GM23338 (cell line): ENCODE measurements at regions not wholly inside any gene's neighbourhood (a gene's known extent, or its start where the extent isn't known, plus 50 kb on each side); places are given as distances from the start of the nearest gene placed in this dataset.

ENCODE experiments used
- ATAC-seq: fragments of 200-7000 bp; cut with Tn5 transposase; 3 replicates; pipeline ENCODE4 v1.9.1; 2020
- DNase-seq: peaks from one replicate; pipeline ENCODE4 v3.0.0-alpha.2; 2015; ENCODE audit warnings: low spot score
- H2AFZ ChIP-seq: fragments of 200-600 bp; sonication (generic); 2 replicates; pipeline ENCODE4 v1.8.0; 2016; ENCODE audit warnings: antibody characterized with exemption, mild to moderate bottlenecking, moderate library complexity
- H3F3A ChIP-seq: fragments of 200-600 bp; sonication (generic); replicated peaks from 2 replicates; pipeline ENCODE4 v1.8.0; 2017; ENCODE audit warnings: antibody characterized with exemption, mixed run types, low read depth
- H3K27ac ChIP-seq: fragments of 200-600 bp; sonication (generic); 2 replicates; pipeline ENCODE4 v1.6.1; 2016; ENCODE audit warnings: low read depth
- H3K27me3 ChIP-seq: fragments of 200-600 bp; sonication (generic); 2 replicates; pipeline ENCODE4 v1.8.0; 2016; ENCODE audit warnings: mild to moderate bottlenecking, mixed run types, moderate library complexity; ENCODE audit not compliant: insufficient read depth
- H3K36me3 ChIP-seq: fragments of 200-600 bp; sonication (generic); 2 replicates; pipeline ENCODE4 v1.8.0; 2016; ENCODE audit warnings: mild to moderate bottlenecking; ENCODE audit not compliant: insufficient read depth
- H3K4me1 ChIP-seq: fragments of 200-600 bp; sonication (generic); 2 replicates; pipeline ENCODE4 v1.8.0; 2016; ENCODE audit warnings: mild to moderate bottlenecking, moderate library complexity; ENCODE audit not compliant: insufficient read depth
- H3K4me2 ChIP-seq: fragments of 200-600 bp; sonication (generic); 2 replicates; pipeline ENCODE4 v1.7.1; 2017; ENCODE audit warnings: mixed run types
- H3K4me3 ChIP-seq: fragments of 200-600 bp; sonication (generic); 2 replicates; pipeline ENCODE4 v1.6.1; 2016; ENCODE audit warnings: mixed run types
- H3K79me2 ChIP-seq: fragments of 200-600 bp; sonication (generic); replicated peaks from 2 replicates; pipeline ENCODE4 v1.8.0; 2017; ENCODE audit warnings: mild to moderate bottlenecking; ENCODE audit not compliant: insufficient read depth
- H3K9me2 ChIP-seq: fragments of 200-600 bp; sonication (generic); 2 replicates; pipeline ENCODE4 v1.8.0; 2017; ENCODE audit not compliant: insufficient read depth
- H4K20me1 ChIP-seq: fragments of 200-600 bp; sonication (generic); replicated peaks from 2 replicates; pipeline ENCODE4 v1.8.0; 2017; ENCODE audit warnings: mild to moderate bottlenecking; ENCODE audit not compliant: insufficient read depth
- H3K27ac Mint-ChIP-seq: 2 replicates; pipeline ENCODE4 v1.8.0; 2020; ENCODE audit warnings: inconsistent platforms, mild to moderate bottlenecking, moderate library complexity, mixed read lengths
- H3K27me3 Mint-ChIP-seq: 3 replicates; pipeline ENCODE4 v1.8.0; 2022; ENCODE audit warnings: low read depth, mild to moderate bottlenecking, moderate library complexity, mixed read lengths, inconsistent platforms; ENCODE audit not compliant: insufficient read depth, poor library complexity
- H3K36me3 Mint-ChIP-seq: 3 replicates; pipeline ENCODE4 v1.8.0; 2021; ENCODE audit warnings: low read depth, mild to moderate bottlenecking, inconsistent platforms, moderate library complexity, mixed read lengths
- H3K4me1 Mint-ChIP-seq: 3 replicates; pipeline ENCODE4 v1.8.0; 2020; ENCODE audit warnings: mild to moderate bottlenecking, inconsistent platforms, mixed read lengths
- H3K4me3 Mint-ChIP-seq: 3 replicates; pipeline ENCODE4 v1.8.0; 2021; ENCODE audit warnings: moderate library complexity, mild to moderate bottlenecking, inconsistent platforms, mixed read lengths
- H3K9me3 Mint-ChIP-seq: 3 replicates; pipeline ENCODE4 v1.8.0; 2020; ENCODE audit warnings: moderate library complexity, mild to moderate bottlenecking, inconsistent platforms, mixed read lengths
- CTCF ChIP-seq, 2 experiments: fragments of 200-600 bp in 1 of 2; sonication (generic) in 1 of 2; conservative IDR thresholded peaks; 2 replicates each; pipeline versions ENCODE4 v1.5.1 to v1.6.1; 2016 to 2017; ENCODE audit warnings: antibody characterized with exemption in 2 of 2, low read depth in 2 of 2, mild to moderate bottlenecking in 2 of 2, moderate library complexity in 1 of 2
- EZH2phosphoT487 ChIP-seq: fragments of 200-600 bp; sonication (generic); IDR thresholded peaks from one replicate; pipeline ENCODE4 v1.8.1; 2018; ENCODE audit warnings: antibody characterized with exemption; ENCODE audit not compliant: unreplicated experiment
- NANOG ChIP-seq: IDR thresholded peaks from 2 replicates; pipeline ENCODE4 v1.6.1; 2016; ENCODE audit warnings: antibody characterized with exemption, borderline replicate concordance
- ZNF114 ChIP-seq: fragments of 250-450 bp; sonication (Bioruptor Pico); IDR thresholded peaks from 2 replicates; pipeline ENCODE4 v1.5.0; 2020; ENCODE audit warnings: mild to moderate bottlenecking, moderate library complexity
- ZNF462 ChIP-seq: fragments of 250-450 bp; sonication (Bioruptor Pico); IDR thresholded peaks from 2 replicates; pipeline ENCODE4 v1.5.0; 2020; ENCODE audit warnings: mild to moderate bottlenecking, moderate library complexity
- TF ChIP-seq, protein P1 (sequence below): IDR thresholded peaks from 2 replicates; pipeline ENCODE4 v1.6.1; 2016; ENCODE audit warnings: antibody characterized with exemption

DNA sequence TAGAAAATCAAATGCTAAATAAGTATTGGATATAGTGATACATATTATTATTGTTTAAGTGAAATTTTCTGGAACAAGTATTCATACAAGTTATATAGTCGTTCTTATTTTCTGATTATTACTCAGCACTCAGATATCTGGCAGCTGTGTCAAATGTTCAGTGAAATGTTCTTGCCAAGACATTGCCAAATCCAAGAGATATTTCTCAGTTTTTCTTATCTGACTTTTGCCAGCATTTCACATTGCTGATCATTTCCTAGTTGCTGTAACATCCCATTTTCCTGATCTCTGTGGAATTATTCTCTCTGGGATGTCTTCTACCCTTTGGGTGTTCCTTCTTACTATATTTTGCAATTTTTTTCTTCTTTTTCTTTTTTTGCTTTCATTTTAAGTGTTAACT is 262.3 kb downstream of the KIF2B start (continued):
- TF ChIP-seq ZNF462 (CRISPR knock-in tag), result no peak
- no peak for TF ChIP-seq EZH2phosphoT487
- no peak for TF ChIP-seq ZNF114

- Histone ChIP-seq H3K4me1 (peaks cover 8% of the 10 kb centered on the region; the same call in 1 of the 2 replicates), H3K4me2 (0 out of 2 replicates have a peak overlapping the region, but pooled peaks have one; percentile 45), H4K20me1 (no peaks in the 10 kb centered on the region), H3F3A (no peaks in the 10 kb centered on the region), H3K27me3 (no peaks in the 10 kb centered on the region), H3K27ac (no peak overlapping the region), H2AFZ (peak overlapping the region; percentile 69; the same call in 1 of the 2 replicates), H3K9me2 (peaks cover 10% of the 10 kb centered on the region), H3K4me3 (no peak overlapping the region), H3K79me2 (no peaks in the 10 kb centered on the region), H3K36me3 (no peaks in the 10 kb centered on the region)
- Mint-ChIP-seq H3K27me3 (no peaks in the 10 kb centered on the region), H3K4me3 (no peak overlapping the region), H3K36me3 (no peaks in the 10 kb centered on the region; the same call in 1 of the 3 replicates), H3K9me3 (peaks cover 10% of the 10 kb centered on the region), H3K27ac (no peak overlapping the region), H3K4me1 (no peaks in the 10 kb centered on the region)
- TF ChIP-seq NANOG (no peak), CTCF (conservative IDR thresholded peaks at IDR 0.05; ENCODE audit: low read depth in 2 of 2) (0 out of 4 replicates have a peak, but pooled peaks of 1 of the 2 experiments have one; percentile 15), ZNF462 (CRISPR knock-in tag) (0 out of 2 replicates have a peak, but pooled peaks have one; percentile 50)
- TF ChIP-seq, protein P1, sequence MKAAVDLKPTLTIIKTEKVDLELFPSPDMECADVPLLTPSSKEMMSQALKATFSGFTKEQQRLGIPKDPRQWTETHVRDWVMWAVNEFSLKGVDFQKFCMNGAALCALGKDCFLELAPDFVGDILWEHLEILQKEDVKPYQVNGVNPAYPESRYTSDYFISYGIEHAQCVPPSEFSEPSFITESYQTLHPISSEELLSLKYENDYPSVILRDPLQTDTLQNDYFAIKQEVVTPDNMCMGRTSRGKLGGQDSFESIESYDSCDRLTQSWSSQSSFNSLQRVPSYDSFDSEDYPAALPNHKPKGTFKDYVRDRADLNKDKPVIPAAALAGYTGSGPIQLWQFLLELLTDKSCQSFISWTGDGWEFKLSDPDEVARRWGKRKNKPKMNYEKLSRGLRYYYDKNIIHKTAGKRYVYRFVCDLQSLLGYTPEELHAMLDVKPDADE, result no peak
- peak; percentile 55 for DNase-seq
- peak; percentile 58 for ATAC-seq
Observed at GRCh38 chr17:54085934-54086333, 263.2 kb downstream of the KIF2B start.
